Middle frontal gyrus (tissue), 1 donor: ENCODE measurements at regions not wholly inside any gene's neighbourhood (a gene's known extent, or its start where the extent isn't known, plus 50 kb on each side); places are given as distances from the start of the nearest gene placed in this dataset.
"Not testable (repeated sequence)": the region's sequence is repeated elsewhere in the genome, so short reads cannot be mapped to it uniquely, and the experiment has no call there.

Experiments
- DNase-seq: peaks from one replicate; pipeline ENCODE4 v3.0.0-alpha.2; 2015; ENCODE audit warnings: low spot score; ENCODE audit errors: extremely low spot score

DNA sequence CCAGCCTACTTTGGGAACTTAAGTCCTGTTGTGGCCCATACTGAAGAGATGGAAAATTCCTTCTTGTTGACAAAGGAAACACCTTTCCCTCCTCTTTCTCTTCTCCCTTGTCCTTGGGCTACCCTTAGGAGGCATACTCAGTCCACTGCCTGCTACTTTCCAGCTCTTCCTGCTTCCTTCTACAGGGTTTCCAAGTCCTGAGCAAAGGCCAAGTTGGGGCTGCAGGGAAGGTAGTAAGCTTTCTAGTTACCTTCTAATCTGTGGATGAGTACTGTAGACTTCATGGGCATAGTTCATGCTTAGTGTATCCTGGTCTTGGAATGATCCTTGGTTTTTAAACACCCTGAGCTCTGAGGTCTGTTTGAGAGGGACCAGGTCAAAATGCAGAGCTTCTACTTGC is 299.2 kb upstream of the MAF start:
- no peak for DNase-seq

- no peak for DNase-seq
These were observed 298.8 kb upstream of the MAF start for GRCh38 chr16:79899316-79899715.

- no peak for DNase-seq
These were observed 298.2 kb upstream of the MAF start for GRCh38 chr16:79898703-79899102.

- DNase-seq = no peak
These were observed 297.1 kb upstream of the MAF start for GRCh38 chr16:79897453-79898146.

- no peak for DNase-seq
These were observed 296.5 kb upstream of the MAF start for GRCh38 chr16:79897104-79897452.

- DNase-seq = no peak
These were observed 295.3 kb upstream of the MAF start for GRCh38 chr16:79895917-79896203.

DNA sequence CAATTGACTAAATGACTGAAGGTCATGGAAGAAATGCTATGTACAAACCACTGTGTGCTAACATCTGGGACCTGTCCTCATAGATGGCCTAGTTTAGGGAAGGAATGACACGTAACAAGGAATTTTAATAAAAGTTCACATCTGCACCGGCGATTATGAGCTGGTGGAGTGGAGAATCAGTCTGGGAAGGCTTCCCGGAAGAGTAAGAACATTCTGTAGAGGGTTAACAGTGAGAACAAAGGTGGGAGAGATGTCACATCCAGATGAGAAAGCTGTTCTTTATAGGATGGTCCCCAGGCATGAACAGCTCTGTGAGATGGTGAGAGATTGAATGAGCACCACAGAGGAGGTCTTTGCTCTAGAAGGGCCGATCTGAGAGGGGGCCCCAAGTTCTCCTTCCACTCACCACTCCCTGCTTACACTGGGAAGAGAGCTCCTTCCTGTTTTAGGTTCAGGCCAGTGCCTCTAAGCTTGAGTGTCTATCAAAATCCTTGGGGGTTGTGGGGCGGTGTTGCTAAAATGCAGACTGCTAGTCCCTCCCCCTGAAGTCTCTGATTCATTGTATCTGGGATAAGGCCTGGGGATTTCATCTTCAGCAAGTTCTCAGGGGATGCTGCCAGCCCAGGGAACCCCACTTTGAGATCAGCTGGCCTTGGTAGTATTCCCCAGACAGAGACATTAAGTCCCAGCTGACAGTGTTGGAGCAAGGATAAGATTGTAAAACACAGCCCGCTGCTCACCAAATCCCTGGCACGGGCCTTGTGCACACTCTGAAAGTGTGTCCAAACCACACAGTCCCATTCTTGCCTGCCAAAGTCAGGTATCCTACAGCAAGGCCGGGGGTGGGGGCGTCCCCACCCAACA is 294.7 kb upstream of the MAF start:
- DNase-seq = no peak

- DNase-seq = no peak
These were observed 292.9 kb upstream of the MAF start for GRCh38 chr16:79893445-79893844.

DNA sequence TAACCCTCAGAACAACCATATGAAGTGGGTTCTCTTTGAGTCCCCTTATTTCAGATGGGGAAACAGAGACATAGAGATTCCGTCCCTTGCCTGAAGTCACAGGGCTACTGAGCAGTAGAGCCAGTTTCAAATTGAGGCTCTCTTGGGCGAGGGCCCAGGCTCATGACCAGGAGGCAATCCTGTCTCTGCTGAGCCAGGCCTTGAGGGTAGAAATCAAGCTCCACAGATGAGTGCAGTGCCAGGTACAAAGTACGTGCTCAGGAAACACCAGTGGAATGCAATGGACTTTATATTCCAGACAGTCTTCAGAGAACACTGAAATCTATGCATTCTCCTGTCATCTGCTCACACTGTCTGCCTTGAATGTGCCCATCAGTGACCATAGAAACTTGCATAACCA is 291.7 kb upstream of the MAF start:
- DNase-seq = no peak

- DNase-seq = no peak
These were observed 290.9 kb upstream of the MAF start for GRCh38 chr16:79891458-79891857.

GRCh38 chr16:79887541-79888540 is 287.3 kb upstream of the MAF start:
- no peak for DNase-seq

- DNase-seq = no peak
These were observed 284.8 kb upstream of the MAF start for GRCh38 chr16:79885320-79885719.

DNA sequence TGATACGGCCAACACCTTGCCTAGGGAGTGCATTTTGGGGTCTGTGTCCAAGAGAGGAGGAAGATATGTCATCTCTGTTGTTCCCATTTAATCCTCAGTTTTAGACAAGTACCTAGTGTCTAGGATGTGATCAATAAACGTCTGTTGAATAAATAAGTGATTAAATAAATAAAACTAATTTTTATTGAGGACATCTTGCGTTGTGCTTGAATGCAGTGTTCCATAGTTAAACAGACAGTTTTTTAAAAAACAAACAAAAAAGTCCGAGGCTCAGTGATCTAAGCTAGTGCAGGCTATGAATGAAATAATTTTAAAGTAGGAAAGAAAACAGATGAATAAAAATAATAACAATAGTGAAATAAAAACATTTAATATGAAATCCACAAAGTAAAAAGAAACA is 283.0 kb upstream of the MAF start:
- no peak for DNase-seq

DNA sequence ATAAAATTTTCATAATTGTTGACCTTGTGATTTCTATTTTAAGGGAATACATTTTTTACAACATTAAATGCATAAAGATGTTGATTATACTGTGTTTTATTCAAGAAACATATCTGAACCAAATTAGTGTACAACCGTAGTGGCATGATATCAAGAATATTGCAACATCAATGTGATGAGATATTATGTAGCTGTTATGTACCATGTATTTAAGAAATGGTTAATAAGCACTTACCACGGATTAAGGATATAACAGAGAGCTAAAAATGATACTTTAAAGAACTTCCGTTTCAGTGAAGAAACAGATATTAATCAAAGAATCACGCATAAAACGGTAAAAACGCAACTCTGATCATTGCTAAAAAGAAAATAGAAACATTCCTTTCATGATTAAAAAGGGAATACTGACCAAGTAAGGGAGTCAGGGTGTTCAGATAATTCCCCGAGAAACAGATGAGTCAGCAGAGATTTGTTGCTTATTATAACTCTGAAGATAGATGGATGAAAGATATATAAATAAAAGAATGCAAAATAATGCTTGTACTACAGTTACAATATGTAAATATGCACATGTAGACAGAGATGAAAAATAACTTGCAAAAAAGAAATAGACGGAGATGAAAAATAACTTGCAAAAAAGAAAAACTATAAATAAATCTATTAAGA is 281.9 kb upstream of the MAF start:
- DNase-seq = no peak

- not testable (repeated sequence) for DNase-seq
These were observed 280.6 kb upstream of the MAF start for GRCh38 chr16:79881107-79881506.

DNA sequence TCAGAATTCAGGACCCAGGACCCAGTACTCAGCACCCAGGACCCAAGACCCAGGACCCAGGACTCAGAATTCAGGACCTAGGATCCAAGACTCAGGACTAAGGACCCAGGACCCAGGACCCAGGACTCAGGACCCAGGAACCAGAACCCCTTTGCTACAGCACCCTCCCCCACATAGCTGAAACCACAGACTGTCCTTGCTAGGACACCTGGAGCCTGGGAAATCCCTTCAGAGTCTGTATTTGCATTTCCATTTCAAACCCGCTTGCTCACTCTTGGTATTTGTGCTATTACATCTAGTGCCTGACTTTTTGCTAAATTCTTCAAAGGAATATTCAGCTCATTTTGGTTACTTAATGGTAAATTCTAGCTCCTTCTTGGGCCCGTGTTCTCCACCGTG is 275.8 kb upstream of the MAF start:
- DNase-seq = no peak

- DNase-seq = no peak
These were observed 273.9 kb upstream of the MAF start for GRCh38 chr16:79874391-79874790.

- DNase-seq = no peak
These were observed 273.3 kb upstream of the MAF start for GRCh38 chr16:79873825-79874224.

GRCh38 chr16:79871906-79872305 is 271.4 kb upstream of the MAF start:
- DNase-seq = no peak

- DNase-seq = no peak
These were observed 269.7 kb upstream of the MAF start for GRCh38 chr16:79870016-79870886.
